PC-3 (cell line): ENCODE measurements at regions not wholly inside any gene's neighbourhood (a gene's known extent, or its start where the extent isn't known, plus 50 kb on each side); places are given as distances from the start of the nearest gene placed in this dataset.

Experiments
- EZH2 ChIP-seq: fragments of 300-600 bp; sonication (generic); IDR thresholded peaks from one replicate; pipeline ENCODE4 v1.6.1; 2017; ENCODE audit warnings: antibody characterized with exemption, mild to moderate bottlenecking, low read length; ENCODE audit not compliant: unreplicated experiment
- TF ChIP-seq, protein P1 (sequence below): fragments of 300-600 bp; sonication (generic); conservative IDR thresholded peaks from 2 replicates; pipeline ENCODE4 v1.5.1; 2017; ENCODE audit warnings: antibody characterized with exemption, low read depth, mild to moderate bottlenecking, low read length

- TF ChIP-seq, protein P1, sequence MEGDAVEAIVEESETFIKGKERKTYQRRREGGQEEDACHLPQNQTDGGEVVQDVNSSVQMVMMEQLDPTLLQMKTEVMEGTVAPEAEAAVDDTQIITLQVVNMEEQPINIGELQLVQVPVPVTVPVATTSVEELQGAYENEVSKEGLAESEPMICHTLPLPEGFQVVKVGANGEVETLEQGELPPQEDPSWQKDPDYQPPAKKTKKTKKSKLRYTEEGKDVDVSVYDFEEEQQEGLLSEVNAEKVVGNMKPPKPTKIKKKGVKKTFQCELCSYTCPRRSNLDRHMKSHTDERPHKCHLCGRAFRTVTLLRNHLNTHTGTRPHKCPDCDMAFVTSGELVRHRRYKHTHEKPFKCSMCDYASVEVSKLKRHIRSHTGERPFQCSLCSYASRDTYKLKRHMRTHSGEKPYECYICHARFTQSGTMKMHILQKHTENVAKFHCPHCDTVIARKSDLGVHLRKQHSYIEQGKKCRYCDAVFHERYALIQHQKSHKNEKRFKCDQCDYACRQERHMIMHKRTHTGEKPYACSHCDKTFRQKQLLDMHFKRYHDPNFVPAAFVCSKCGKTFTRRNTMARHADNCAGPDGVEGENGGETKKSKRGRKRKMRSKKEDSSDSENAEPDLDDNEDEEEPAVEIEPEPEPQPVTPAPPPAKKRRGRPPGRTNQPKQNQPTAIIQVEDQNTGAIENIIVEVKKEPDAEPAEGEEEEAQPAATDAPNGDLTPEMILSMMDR, result no peak
- TF ChIP-seq EZH2, result no peak
Measured at GRCh38 chr5:5066276-5067186, 73.6 kb upstream of the ADAMTS16 start.
